GM18520 (cell line): ENCODE measurements at regions not wholly inside any gene's neighbourhood (a gene's known extent, or its start where the extent isn't known, plus 50 kb on each side); places are given as distances from the start of the nearest gene placed in this dataset.

Experiments used
- ATAC-seq: cut with Tn5 transposase; IDR thresholded peaks from one replicate; pipeline ENCODE4 v1.9.1; 2021; ENCODE audit not compliant: unreplicated experiment

DNA sequence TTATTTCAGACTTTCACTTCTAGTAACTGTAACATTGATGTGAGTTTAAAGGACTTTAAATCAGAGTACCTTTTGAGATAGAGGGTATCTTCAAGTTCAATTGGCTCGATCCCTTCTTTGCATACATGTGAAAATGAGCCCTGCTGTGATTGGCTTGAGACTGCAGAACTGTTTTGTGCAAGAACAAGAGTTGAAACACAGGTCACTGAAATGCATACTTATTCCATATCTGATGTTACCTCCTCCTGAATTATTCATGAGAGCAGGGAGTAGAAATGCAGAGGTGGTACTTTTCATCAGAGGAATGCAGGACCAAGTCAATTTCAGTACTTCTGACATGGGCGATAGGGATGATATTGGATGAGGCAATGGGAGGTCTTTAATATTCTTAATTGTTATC is 459.5 kb downstream of the TLR4 start:
- no peak for ATAC-seq

DNA sequence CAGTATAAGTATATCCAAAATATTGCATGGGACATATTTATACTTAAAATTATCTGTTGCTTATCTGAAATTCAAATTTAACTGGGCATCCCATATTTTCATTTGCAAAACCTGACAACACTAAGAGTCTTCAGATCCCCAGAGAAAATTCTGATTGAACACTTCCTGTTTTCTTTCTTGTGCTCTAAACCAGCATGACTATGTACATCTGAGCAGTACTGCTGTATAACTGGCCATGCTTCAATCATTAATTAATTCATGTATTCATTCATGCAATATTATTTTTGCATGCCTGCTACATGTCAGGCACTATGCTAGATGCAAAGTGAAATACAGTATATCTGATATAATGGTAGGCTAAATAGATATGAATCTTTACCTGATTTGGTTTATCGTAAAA is 461.2 kb downstream of the TLR4 start:
- no peak for ATAC-seq

DNA sequence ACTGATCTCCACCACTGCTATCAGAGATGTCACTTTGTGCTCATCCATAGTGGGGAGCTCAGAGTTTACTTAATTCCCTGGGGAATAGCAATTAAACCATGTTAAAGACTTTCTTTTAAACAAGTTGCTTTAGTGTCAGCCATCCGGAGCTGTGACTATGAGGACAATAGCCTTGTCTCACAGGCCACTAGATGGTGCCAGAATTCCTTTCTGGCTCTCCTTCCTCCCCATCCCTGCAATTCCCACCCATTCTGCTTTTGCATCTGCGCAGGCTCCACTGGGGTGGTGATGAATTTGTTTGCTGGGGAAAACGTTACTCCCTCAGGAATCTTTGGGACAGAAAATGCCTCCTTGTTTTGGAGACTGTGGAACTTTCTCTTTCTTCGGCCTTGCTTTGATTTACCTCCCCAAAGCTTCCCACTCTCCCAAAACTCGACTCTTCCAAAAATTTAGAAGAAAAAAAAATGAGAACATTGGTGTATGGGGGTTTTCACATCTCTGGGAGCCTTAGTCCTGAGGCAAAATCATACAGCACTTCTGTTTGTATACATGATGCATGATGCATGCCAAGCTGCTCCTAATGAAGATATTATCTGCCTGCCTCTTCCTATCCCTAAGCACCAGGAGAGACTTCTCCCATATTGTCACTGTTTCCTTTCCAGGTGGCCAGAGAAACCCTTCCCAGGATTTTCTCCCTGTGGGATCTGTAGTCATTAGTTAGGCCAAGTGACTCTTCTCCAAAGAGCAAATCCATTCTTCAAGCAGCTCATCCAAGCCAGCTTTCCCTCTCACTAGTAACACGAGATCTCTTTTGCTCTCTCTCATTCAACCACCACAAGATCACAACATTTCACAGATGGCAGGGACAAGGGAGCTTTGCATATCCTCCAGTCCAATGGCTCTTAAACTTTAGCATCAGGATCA is 466.1 kb downstream of the TLR4 start:
- ATAC-seq, result no peak

DNA sequence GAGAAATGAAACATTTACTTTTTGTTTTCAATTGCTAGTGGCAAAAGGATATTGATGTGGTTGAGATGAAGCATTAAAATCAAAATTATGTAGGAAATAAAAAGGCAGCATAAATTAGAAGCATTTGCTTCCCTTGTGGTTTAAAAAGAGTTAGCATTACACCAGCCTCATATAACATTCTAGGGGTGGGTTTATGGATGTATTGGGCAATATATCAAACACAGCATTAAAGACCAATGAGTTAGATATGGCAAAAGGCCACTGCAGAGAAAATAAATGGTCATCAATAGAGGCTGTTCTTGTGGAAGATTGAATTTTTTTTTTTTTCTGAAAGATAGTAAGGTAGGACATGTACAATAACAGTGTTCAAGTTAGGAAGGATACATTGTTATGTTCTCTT is 473.0 kb downstream of the TLR4 start:
- ATAC-seq, result no peak

DNA sequence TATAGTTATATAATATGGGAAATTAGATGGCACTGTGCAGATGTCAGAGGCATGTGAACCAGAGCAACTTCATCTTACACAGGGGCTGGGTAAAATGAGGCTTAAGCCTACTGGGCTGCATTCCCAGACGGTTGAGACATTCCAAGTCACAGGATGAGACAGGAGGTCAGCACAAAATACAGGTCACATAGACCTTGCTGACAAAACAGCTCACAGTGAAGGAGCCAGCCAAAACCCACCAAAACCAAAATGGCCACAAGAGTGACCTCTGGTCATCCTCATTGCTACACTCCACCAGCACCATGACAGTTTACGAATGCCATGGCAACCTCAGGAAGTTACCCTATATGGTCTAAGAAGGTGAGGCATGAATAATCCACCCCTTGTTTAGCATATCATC is 479.4 kb downstream of the TLR4 start:
- no peak for ATAC-seq

DNA sequence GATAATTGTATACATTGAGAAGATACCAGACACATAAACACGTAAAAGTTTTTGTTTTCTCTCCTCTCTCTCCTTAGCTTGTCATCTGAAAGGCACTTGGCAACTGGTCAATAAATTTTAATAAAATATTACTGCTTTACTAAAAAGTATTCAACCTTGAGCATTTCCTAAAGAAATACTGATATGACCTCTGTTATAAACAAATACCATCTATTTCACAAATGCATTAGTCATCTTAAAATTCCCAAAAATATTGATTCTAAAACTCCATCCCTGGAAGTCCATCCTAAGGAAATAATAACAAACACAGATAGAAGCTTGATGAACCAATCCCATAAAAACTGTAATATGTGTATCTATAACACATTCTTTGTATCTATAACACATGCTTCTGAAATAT is 483.2 kb downstream of the TLR4 start:
- no peak for ATAC-seq

DNA sequence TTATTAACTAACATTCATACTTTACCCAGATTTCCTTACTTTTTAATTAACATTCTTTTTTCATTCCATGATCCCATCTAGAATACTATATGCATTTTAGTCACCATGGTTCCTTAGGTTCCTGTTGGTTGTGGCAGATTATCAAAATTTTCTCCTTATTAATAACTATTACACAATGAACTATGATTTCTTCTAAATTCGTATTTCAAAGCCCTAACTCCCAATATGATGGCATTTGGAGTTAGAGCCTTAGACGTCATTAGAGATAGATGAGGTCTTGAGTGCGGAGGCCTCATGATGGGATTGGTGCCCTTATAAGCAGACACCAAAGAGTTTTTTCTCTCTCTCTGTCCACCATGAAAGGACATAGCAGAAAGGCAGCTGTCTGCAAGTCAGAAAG is 485.4 kb downstream of the TLR4 start:
- ATAC-seq, result no peak

DNA sequence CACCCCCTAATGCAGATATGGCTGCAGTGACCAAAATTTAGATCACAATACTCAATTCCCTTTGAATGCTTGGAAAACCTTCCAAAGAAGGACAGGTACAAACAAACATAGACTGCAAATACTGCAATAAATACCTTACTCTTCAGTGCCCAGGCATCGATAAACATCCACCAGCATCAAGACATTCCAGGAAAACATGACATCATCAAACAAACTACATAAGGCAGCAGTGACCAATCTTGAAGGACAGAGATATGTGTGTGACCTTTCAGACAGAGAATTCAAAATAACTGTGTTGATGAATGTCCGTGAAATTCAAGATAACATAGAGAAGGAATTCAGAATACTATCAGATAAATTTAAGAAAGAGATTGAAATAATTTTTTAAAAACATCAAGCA is 488.6 kb downstream of the TLR4 start:
- ATAC-seq, result no peak

DNA sequence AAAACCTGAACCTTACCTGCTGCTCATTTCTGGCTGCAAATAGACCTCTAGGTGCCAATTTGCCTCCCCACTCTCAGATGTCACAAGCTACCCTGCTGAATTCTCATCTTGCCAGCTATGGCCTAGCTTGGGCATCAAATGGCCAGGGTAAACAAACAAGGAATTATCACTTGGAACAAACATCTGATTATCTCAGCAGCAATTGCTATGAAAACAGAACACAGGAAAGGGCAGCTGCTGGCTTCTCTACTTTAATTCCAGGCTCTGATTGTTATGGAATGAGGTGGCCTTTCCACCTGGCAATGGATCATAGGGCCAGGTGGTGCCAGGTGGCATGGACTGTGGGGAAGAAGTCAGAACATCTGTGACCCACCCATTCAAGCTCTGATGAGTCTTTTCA is 505.1 kb downstream of the TLR4 start:
- ATAC-seq, result no peak

DNA sequence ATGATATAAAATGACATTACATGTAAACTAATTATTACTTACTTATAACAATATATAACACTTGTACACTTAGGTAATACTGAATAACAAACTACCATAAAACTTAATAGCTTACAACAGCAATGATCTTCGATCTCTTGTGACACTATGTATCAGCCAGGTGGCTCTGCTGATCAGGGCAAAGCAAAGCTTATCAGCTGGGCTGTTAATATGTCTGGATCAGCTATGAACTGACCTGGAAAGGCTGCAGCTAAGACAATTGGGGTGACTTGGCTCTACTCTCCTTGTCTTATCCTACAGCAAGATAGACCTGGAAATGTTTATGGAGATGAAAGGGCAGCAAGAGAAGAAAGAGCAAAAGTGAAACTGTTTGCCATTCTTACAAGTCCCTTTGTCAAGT is 511.3 kb downstream of the TLR4 start:
- no peak for ATAC-seq

DNA sequence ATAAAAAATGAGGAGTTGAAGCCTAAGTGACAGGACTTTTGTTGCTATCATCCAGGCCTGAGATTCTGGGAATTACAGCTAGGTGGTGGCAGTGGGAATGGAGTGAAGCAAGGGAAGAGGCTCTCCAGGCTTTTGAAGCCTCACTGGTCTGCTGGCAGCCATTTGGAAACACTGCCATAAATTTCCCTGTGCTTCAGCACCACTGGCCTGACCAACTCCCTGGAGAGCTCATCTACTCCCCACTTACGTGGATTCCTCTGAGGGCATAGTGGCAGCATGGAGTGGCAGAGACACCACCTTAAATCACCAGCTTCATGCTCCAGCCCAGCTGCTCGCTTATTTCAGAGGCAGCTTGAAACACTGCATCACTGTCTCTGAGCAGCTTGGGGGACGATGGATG is 518.2 kb downstream of the TLR4 start:
- no peak for ATAC-seq

DNA sequence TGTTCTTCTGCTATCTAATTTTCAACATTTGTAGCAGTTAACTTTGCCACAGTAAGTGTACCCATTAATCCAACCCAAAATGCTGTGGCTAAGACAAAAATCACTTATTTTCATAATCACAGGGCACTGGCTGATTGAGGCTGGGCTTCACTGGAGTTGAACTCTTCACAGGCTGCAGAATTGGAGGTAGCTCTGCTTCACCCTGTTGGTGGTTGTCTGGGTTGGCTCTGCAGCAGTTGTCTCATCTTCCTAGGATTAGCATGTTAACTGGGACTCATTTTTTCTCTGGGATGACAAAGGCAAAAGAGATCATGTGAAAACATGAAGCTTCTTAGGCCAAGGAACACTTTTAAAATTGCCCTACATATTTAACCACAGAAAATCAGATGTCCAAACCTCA is 518.9 kb downstream of the TLR4 start:
- ATAC-seq, result no peak

DNA sequence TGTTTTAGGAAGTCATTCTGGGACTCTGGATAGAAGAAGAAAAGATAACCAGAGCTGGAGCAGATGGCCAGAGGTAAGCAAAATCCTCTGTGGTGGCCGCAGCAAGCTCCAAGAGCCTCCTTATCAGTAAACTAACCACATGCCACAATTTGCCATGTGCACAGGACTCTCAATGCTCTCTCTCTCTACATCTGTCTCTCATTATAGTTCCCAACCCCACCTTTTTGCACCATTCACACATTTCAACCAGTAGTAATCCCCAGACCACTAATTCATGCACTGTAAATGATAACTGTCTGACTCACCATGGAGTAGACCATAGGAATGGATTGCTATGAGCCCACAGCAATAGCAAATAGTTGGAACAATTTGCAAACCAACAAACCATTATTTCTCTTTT is 526.1 kb downstream of the TLR4 start:
- no peak for ATAC-seq

DNA sequence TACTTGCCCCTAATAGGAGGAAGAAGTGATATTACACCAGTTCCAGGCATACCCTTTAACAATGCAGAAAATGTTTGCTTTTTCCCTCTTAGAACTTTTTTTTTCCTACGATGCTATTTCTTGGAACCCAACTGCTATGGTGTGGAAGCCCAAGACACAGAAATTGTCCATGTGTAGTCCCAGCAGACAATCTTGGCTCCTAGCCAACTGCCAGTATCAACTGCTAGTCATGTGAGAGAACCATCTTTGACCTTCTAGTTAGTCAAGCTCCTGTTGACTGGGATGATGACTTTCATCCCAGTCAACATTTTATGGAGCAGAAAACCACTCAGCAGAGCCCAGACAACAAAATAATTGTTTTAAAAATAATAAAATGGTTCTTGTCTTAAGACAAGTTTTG is 532.4 kb downstream of the TLR4 start:
- no peak for ATAC-seq

DNA sequence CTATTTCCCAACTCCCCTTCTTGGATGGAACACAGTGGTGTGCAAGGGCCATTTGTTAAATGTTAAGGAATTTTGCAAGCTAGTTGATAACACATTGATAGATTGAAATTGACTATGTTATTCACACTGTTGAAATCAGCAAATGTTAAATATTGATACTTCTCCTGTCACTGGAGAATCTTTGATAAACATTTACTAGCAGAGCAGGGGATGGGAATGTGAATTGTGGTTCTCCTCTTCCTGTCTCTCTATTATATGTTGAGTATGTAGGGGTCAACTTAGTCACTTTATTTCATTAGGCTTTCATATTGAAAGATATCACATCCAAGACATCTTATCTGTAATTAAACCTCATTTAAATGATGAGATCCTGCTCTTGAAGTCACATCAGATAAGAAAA is 533.9 kb downstream of the TLR4 start:
- no peak for ATAC-seq

DNA sequence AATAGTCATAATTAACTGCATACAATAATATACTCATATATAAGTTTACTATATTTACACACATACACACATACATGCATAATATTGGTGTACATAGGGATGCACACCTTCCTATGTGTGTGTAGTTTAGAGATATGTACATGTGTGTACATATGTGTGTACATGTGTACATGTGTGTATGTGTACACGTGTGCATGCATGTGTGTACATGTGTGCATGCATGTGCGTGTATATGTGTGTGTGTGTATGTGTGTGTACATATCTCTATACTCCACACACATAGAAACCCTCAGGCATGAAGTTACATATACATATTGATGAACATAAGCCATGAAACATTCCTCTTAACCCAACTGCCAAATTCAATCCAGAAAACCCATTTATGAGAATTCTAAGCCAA is 547.8 kb downstream of the TLR4 start:
- no peak for ATAC-seq

DNA sequence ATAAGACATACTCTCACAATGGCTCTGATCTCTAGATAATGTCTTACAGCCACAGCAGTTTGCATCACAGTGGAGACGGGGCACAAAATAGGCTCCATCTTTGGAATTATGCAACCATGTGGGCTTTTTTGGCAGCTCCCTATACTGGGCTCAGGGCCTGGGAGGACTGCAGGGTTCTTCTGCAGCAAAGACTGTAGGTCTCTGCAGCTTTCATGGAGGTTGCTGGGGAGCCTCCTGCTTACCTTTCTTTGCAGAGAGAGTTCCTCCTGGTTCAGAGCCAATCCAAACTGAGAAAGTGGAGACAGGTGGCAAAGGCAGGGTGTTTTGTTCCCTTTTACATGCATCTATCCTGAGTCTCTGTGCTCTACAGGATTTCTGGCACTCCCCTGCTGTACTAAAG is 558.0 kb downstream of the TLR4 start:
- ATAC-seq, result no peak

DNA sequence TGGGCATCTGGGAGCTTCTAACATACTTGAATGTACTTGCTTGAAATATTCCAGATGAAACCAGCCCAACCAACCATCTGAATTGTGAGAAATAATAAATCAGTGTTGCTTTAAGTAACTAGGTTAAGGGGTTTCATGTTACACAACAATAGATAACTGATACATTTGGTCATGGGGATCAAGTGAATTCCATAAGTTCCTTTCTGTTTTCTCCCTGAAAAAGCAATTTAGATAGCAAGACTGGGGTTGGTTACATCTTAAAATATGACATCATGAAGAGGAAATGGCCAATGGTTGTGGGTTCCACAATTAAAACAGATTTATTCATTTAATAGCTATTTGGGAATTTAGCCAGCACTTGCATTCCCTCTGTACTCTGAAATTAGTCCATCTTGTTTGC is 559.7 kb downstream of the TLR4 start:
- ATAC-seq, result no peak

DNA sequence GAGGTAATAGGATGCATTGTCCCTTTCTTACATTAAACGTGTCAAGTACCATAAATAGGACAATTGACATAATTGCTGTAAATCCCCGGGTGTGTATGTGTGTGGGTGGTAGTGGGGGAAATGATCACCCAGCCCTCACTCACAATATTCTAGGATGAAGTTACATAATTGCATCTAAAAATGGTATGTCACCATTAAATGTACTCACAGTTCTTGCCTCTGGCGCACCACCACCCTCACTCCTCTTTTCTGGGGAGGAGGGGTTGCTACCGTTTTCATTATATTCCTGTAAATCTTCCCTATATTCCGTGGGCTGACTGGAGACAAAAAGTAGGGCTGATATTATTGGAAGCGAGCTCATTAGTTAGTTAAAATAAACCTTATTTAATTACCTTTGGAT is 563.8 kb downstream of the TLR4 start:
- no peak for ATAC-seq

DNA sequence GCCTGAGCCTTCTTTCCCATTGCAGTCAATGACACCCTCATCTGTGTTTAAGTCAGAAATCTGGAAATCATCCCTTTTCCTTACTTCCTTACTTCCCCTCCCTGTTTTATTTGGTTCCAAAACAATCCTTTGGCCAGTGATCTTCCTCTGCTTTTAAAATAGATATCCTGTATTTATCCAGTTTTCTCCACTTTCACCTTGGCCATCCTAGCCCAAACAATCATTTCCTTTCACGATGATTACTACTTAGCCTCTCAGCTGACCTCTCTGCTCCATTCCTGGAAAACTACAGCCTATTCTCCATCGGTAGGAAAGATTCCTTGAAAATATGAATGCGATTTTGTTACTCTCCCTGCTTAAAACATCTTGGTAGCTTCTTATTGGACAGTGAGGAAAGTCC is 565.4 kb downstream of the TLR4 start:
- no peak for ATAC-seq

DNA sequence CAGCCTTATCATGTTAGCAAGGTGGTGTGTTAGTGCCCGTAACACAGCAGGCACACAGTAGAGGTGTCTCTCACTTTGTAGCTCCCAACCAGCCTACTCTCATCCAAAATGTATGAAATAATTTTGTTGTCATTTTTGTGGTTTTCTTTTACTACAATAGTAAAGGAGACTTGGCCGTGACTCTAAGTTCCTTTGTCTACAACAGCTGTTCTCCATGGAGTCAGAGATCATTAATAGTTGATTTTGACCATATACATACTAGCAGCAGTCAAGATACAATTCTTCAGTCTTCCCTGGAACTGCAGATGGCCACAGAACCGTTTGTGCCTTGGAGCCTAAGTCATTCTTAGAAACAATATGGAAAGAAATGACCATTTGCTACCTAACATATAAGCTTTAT is 567.1 kb downstream of the TLR4 start:
- no peak for ATAC-seq

DNA sequence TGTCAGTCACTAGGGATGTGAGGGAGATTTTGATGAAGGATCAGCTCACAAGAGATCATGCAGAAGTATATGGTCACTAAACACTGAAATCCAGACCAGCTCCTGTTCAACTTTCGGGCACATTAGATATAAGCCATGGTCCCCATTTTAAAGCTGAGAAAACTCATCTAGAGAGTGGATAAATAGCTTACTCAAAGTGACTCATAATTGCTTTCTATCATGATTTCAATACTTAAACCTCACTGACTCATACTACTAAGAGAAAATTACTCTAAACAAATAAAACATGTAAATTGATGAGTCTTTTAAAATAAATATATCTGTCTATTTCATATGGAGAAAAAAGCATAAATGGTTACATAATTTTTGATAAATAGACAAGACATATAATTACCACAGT is 567.7 kb downstream of the TLR4 start:
- ATAC-seq, result no peak

DNA sequence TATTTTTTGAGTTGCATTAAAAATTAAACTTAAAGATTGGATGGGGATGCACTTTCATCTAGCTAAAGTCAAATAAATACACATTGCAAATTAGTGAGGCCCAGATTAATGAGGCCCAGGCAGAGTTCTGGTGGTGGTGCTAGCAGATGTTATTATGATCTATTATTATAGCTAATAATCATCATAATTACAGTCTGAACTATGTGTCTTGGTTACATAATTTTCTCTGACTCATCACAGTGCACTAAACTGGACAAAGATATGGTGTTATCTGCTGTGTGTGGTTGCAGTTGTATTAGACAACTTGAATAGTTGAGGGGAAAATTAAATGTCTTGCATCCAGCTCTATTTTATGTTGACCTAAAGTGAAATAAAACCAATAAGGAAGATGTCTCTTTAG is 568.8 kb downstream of the TLR4 start:
- no peak for ATAC-seq
